Esophagus muscularis mucosa (tissue), 4 donors: ENCODE measurements at regions not wholly inside any gene's neighbourhood (a gene's known extent, or its start where the extent isn't known, plus 50 kb on each side); places are given as distances from the start of the nearest gene placed in this dataset.

Experiments
- DNase-seq: peaks from one replicate; pipeline ENCODE4 v3.0.0-alpha.2; 2017; ENCODE audit errors: extremely low spot score
- H3K27ac ChIP-seq, 4 donors: fragments of 200-600 bp; sonication (generic); replicated peaks in 1 of 4; 1 replicate in 3 of 4; 2 replicates in 1 of 4; pipeline ENCODE4 v1.5.1; 2016 to 2019; ENCODE audit warnings: mild to moderate bottlenecking in 1 of 4
- H3K27me3 ChIP-seq, 4 donors: fragments of 200-600 bp; sonication (generic); one replicate each; pipeline versions ENCODE4 v1.5.1 to v1.6.0; 2016 to 2019
- H3K36me3 ChIP-seq, 4 donors: fragments of 200-600 bp; sonication (generic); one replicate each; pipeline ENCODE4 v1.5.1; 2016 to 2019
- H3K4me1 ChIP-seq, 4 donors: fragments of 200-600 bp; sonication (generic); one replicate each; pipeline ENCODE4 v1.5.1; 2016 to 2019
- H3K4me3 ChIP-seq, 4 donors: fragments of 200-600 bp; sonication (generic); 1 replicate in 2 of 4; 2 replicates in 2 of 4; pipeline ENCODE4 v1.5.1; 2016 to 2019; ENCODE audit warnings: mild to moderate bottlenecking in 4 of 4, moderate library complexity in 1 of 4
- H3K9me3 ChIP-seq, 4 donors: fragments of 200-600 bp; sonication (generic); 1 replicate in 3 of 4; 2 replicates in 1 of 4; pipeline ENCODE4 v1.5.1; 2016 to 2019
- CTCF ChIP-seq, 3 experiments: fragments of 200-600 bp in 2 of 3; fragments of 450-650 bp in 1 of 3; sonication (generic) in 2 of 3; IDR thresholded peaks; one replicate each; pipeline ENCODE4 v1.5.1; 2017 to 2019; ENCODE audit warnings: antibody characterized with exemption in 3 of 3, mild to moderate bottlenecking in 2 of 3, moderate library complexity in 1 of 3
- EP300 ChIP-seq: sonication (generic); formaldehyde crosslinking; IDR thresholded peaks from one replicate; pipeline ENCODE4 v1.6.1; 2017; ENCODE audit warnings: antibody characterized with exemption
- POLR2A ChIP-seq: fragments of 450-650 bp; IDR thresholded peaks from one replicate; pipeline ENCODE4 v1.6.1; 2017; ENCODE audit warnings: antibody characterized with exemption, moderate library complexity, mild to moderate bottlenecking, low read depth
- POLR2AphosphoS5 ChIP-seq, 2 donors: sonication (generic); formaldehyde crosslinking; IDR thresholded peaks; one replicate each; pipeline ENCODE4 v1.6.1; 2017; ENCODE audit warnings: antibody characterized with exemption in 2 of 2
- WGBS: methylation state at CpG from one replicate; pipeline ENCODE4 v1.1.5; 2018; 5-methylcytosine and 5-hydroxymethylcytosine counted together
- intact Hi-C: fragments of 100-400 bp; cut with DNase I; formaldehyde crosslinking; loops from one replicate; pipeline ENCODE4 v1.15.1; 2023

- H3K4me3 ChIP-seq, result no peak overlapping the region
- H3K4me1 ChIP-seq, result no peaks in the 10 kb centered on the region
- WGBS, result 67% methylated on average over 5 of the region's 5 CpGs
- TF ChIP-seq POLR2AphosphoS5 (IDR thresholded peaks at IDR 0.05) (no peak), POLR2A (no peak), CTCF (IDR thresholded peaks at IDR 0.05) (peak in 2 of 3 experiments; percentile 7 to 17)
- intact Hi-C loops, result no loop called here
- no peaks in the 10 kb centered on the region for H3K9me3 ChIP-seq
- no peak for DNase-seq
- peaks cover 0 to 5% (median 0%) of the 10 kb centered on the region in 4 donors for H3K27me3 ChIP-seq
- H3K27ac ChIP-seq, result no peak overlapping the region
- no peaks in the 10 kb centered on the region for H3K36me3 ChIP-seq
These were observed 410.1 kb upstream of the SMARCA2 start for GRCh38 chr9:1604942-1605560.

- Histone ChIP-seq H3K4me1 (no peaks in the 10 kb centered on the region), H3K27me3 (peaks cover 0 to 5% (median 0%) of the 10 kb centered on the region in 4 donors), H3K9me3 (no peaks in the 10 kb centered on the region), H3K36me3 (no peaks in the 10 kb centered on the region), H3K4me3 (no peak overlapping the region), H3K27ac (no peak overlapping the region)
- DNase-seq, result no peak
- WGBS, result 25% methylated on average over 5 of the region's 5 CpGs
- TF ChIP-seq EP300 (no peak), POLR2A (no peak), POLR2AphosphoS5 (IDR thresholded peaks at IDR 0.05) (no peak), CTCF (IDR thresholded peaks at IDR 0.05) (no peak)
- intact Hi-C loops, result no loop called here
These were observed 408.9 kb upstream of the SMARCA2 start for GRCh38 chr9:1606253-1606652.

- intact Hi-C loops, result no loop called here
These were observed 402.3 kb upstream of the SMARCA2 start for GRCh38 chr9:1612886-1613285.

GRCh38 chr9:1617419-1617818, 397.7 kb upstream of the SMARCA2 start:
- no peak overlapping the region for H3K27ac ChIP-seq
- no peak for DNase-seq
- H3K9me3 ChIP-seq, result peaks cover 0 to 6% (median 0%) of the 10 kb centered on the region in 4 donors
- no peaks in the 10 kb centered on the region for H3K27me3 ChIP-seq
- TF ChIP-seq EP300 (no peak), POLR2AphosphoS5 (IDR thresholded peaks at IDR 0.05) (no peak), POLR2A (no peak), CTCF (IDR thresholded peaks at IDR 0.05) (no peak)
- H3K36me3 ChIP-seq, result no peaks in the 10 kb centered on the region
- intact Hi-C loops, result no loop called here
- WGBS, result 85% methylated on average over 3 of the region's 3 CpGs
- no peaks in the 10 kb centered on the region for H3K4me1 ChIP-seq
- H3K4me3 ChIP-seq, result no peak overlapping the region

More at GRCh38 chr9:1612886-1613285, 402.3 kb upstream of the SMARCA2 start:
- H3K9me3 ChIP-seq, result peaks cover 0 to 6% (median 0%) of the 10 kb centered on the region in 4 donors
- no peak overlapping the region for H3K27ac ChIP-seq
- no peaks in the 10 kb centered on the region for H3K4me1 ChIP-seq
- H3K4me3 ChIP-seq, result no peak overlapping the region
- H3K27me3 ChIP-seq, result no peaks in the 10 kb centered on the region
- no peaks in the 10 kb centered on the region for H3K36me3 ChIP-seq
- no peak for TF ChIP-seq POLR2A
- 65% methylated on average over 2 of the region's 2 CpGs for WGBS
- no peak for DNase-seq

GRCh38 chr9:1619915-1620710, 395.0 kb upstream of the SMARCA2 start:
- WGBS, result 59% methylated on average over 8 of the region's 8 CpGs
- no peak overlapping the region for H3K4me3 ChIP-seq

More at GRCh38 chr9:1619915-1620710, 395.0 kb upstream of the SMARCA2 start:
- TF ChIP-seq POLR2AphosphoS5 (IDR thresholded peaks at IDR 0.05) (no peak), CTCF (IDR thresholded peaks at IDR 0.05) (no peak), POLR2A (no peak), EP300 (no peak)
- Histone ChIP-seq H3K27ac (no peak overlapping the region), H3K9me3 (peaks cover 0 to 6% (median 0%) of the 10 kb centered on the region in 4 donors), H3K4me1 (no peaks in the 10 kb centered on the region), H3K27me3 (no peaks in the 10 kb centered on the region), H3K36me3 (no peaks in the 10 kb centered on the region)
- intact Hi-C loops, result no loop called here
- no peak for DNase-seq
